Neural progenitor cell (in vitro differentiated cells): ENCODE measurements at regions not wholly inside any gene's neighbourhood (a gene's known extent, or its start where the extent isn't known, plus 50 kb on each side); places are given as distances from the start of the nearest gene placed in this dataset.
A peak's percentile ranks its signal among the peaks of the same experiment; 100 is the strongest.

Experiments
- DNase-seq: peaks from one replicate; pipeline ENCODE4 v3.0.0-alpha.2; 2016; ENCODE audit warnings: low spot score
- H2AFZ ChIP-seq: fragments of 200-600 bp; sonication (generic); replicated peaks from 2 replicates; pipeline ENCODE4 v1.6.1; 2016; ENCODE audit warnings: antibody characterized with exemption
- H3F3A ChIP-seq: fragments of 200-600 bp; sonication (generic); 2 replicates; pipeline ENCODE4 v1.6.1; 2016; ENCODE audit warnings: antibody characterized with exemption, low read depth
- H3K27ac ChIP-seq: fragments of 200-600 bp; sonication (generic); 2 replicates; pipeline ENCODE4 v1.5.1; 2016; ENCODE audit warnings: mild to moderate bottlenecking
- H3K27me3 ChIP-seq: fragments of 200-600 bp; sonication (generic); 2 replicates; pipeline ENCODE4 v1.6.1; 2016; ENCODE audit warnings: mild to moderate bottlenecking, moderate library complexity
- H3K36me3 ChIP-seq: fragments of 200-600 bp; sonication (generic); 2 replicates; pipeline ENCODE4 v1.5.1; 2016
- H3K4me1 ChIP-seq: fragments of 200-600 bp; sonication (generic); 2 replicates; pipeline ENCODE4 v1.6.1; 2016; ENCODE audit warnings: mixed run types
- H3K4me2 ChIP-seq: fragments of 200-600 bp; sonication (generic); 2 replicates; pipeline ENCODE4 v1.6.1; 2016
- H3K4me3 ChIP-seq: fragments of 200-600 bp; sonication (generic); 2 replicates; pipeline ENCODE4 v1.5.1; 2016
- H3K79me2 ChIP-seq: fragments of 200-600 bp; sonication (generic); 2 replicates; pipeline ENCODE4 v1.6.1; 2016; ENCODE audit warnings: low read depth
- H3K9ac ChIP-seq: fragments of 200-600 bp; sonication (generic); 2 replicates; pipeline ENCODE4 v1.6.1; 2016
- H3K9me3 ChIP-seq: fragments of 200-600 bp; sonication (generic); 2 replicates; pipeline ENCODE4 v1.5.1; 2016; ENCODE audit warnings: low read depth
- H4K20me1 ChIP-seq: fragments of 200-600 bp; sonication (generic); 2 replicates; pipeline ENCODE4 v1.6.1; 2016; ENCODE audit warnings: low read depth
- H3K27ac Mint-ChIP-seq: 3 replicates; pipeline ENCODE4 v1.8.0; 2021; ENCODE audit warnings: mixed read lengths
- H3K27me3 Mint-ChIP-seq: 2 replicates; pipeline ENCODE4 v1.8.0; 2022; ENCODE audit warnings: low read depth, mild to moderate bottlenecking, inconsistent platforms, moderate library complexity, mixed read lengths; ENCODE audit not compliant: insufficient read depth
- H3K36me3 Mint-ChIP-seq: 3 replicates; pipeline ENCODE4 v1.8.0; 2021; ENCODE audit warnings: mixed read lengths
- H3K4me1 Mint-ChIP-seq: 3 replicates; pipeline ENCODE4 v1.8.0; 2021; ENCODE audit warnings: mixed read lengths
- H3K4me3 Mint-ChIP-seq: 3 replicates; pipeline ENCODE4 v1.8.0; 2021; ENCODE audit warnings: mild to moderate bottlenecking, moderate library complexity, mixed read lengths
- H3K9me3 Mint-ChIP-seq: 3 replicates; pipeline ENCODE4 v1.8.0; 2020; ENCODE audit warnings: mixed read lengths
- EZH2 ChIP-seq: fragments of 200-600 bp; sonication (generic); IDR thresholded peaks from 2 replicates; pipeline ENCODE4 v1.6.1; 2017; ENCODE audit warnings: antibody characterized with exemption, mild to moderate bottlenecking, moderate library complexity
- EZH2phosphoT487 ChIP-seq: fragments of 200-600 bp; sonication (generic); IDR thresholded peaks from 2 replicates; pipeline ENCODE4 v1.6.1; 2017; ENCODE audit warnings: antibody characterized with exemption
- TF ChIP-seq, protein P1 (sequence below): fragments of 200-600 bp; sonication (generic); IDR thresholded peaks from 2 replicates; pipeline ENCODE4 v1.5.1; 2017; ENCODE audit warnings: antibody characterized with exemption, mild to moderate bottlenecking

GRCh38 chr6:8888468-8888867 is 453.1 kb upstream of the SLC35B3 start:
- H3K9ac ChIP-seq = no peak overlapping the region
- H4K20me1 ChIP-seq = no peaks in the 10 kb centered on the region
- H3K27me3 ChIP-seq = no peaks in the 10 kb centered on the region
- Mint-ChIP-seq H3K27ac (no peak overlapping the region), H3K36me3 (peaks cover 2% of the 10 kb centered on the region), H3K27me3 (peaks cover 8% of the 10 kb centered on the region), H3K4me3 (no peak overlapping the region), H3K9me3 (peaks cover 2% of the 10 kb centered on the region), H3K4me1 (no peaks in the 10 kb centered on the region)
- H3K4me3 ChIP-seq = no peak overlapping the region
- H3K27ac ChIP-seq = no peak overlapping the region
- no peaks in the 10 kb centered on the region for H3K79me2 ChIP-seq
- H3F3A ChIP-seq = no peaks in the 10 kb centered on the region
- no peak for DNase-seq
- no peaks in the 10 kb centered on the region for H3K36me3 ChIP-seq
- no peaks in the 10 kb centered on the region for H3K9me3 ChIP-seq
- no peaks in the 10 kb centered on the region for H3K4me1 ChIP-seq
- no peak overlapping the region for H2AFZ ChIP-seq
- TF ChIP-seq, protein P1, sequence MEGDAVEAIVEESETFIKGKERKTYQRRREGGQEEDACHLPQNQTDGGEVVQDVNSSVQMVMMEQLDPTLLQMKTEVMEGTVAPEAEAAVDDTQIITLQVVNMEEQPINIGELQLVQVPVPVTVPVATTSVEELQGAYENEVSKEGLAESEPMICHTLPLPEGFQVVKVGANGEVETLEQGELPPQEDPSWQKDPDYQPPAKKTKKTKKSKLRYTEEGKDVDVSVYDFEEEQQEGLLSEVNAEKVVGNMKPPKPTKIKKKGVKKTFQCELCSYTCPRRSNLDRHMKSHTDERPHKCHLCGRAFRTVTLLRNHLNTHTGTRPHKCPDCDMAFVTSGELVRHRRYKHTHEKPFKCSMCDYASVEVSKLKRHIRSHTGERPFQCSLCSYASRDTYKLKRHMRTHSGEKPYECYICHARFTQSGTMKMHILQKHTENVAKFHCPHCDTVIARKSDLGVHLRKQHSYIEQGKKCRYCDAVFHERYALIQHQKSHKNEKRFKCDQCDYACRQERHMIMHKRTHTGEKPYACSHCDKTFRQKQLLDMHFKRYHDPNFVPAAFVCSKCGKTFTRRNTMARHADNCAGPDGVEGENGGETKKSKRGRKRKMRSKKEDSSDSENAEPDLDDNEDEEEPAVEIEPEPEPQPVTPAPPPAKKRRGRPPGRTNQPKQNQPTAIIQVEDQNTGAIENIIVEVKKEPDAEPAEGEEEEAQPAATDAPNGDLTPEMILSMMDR = peak; percentile 38
- TF ChIP-seq EZH2 = no peak
- no peak overlapping the region for H3K4me2 ChIP-seq

GRCh38 chr6:8881663-8882062 is 446.3 kb upstream of the SLC35B3 start:
- Histone ChIP-seq H3K4me1 (no peaks in the 10 kb centered on the region), H3K4me2 (no peak overlapping the region), H3K4me3 (no peak overlapping the region), H3K79me2 (no peaks in the 10 kb centered on the region), H3K27ac (no peak overlapping the region), H3F3A (no peaks in the 10 kb centered on the region), H2AFZ (no peak overlapping the region), H4K20me1 (no peaks in the 10 kb centered on the region), H3K27me3 (no peaks in the 10 kb centered on the region), H3K9ac (no peak overlapping the region), H3K9me3 (no peaks in the 10 kb centered on the region), H3K36me3 (no peaks in the 10 kb centered on the region)
- H3K36me3 Mint-ChIP-seq = peaks cover 2% of the 10 kb centered on the region
- no peak for DNase-seq
- H3K4me1 Mint-ChIP-seq = no peaks in the 10 kb centered on the region
- no peak overlapping the region for H3K27ac Mint-ChIP-seq
- H3K9me3 Mint-ChIP-seq = peaks cover 2% of the 10 kb centered on the region
- peaks cover 2% of the 10 kb centered on the region for H3K27me3 Mint-ChIP-seq
- TF ChIP-seq EZH2 = no peak
- TF ChIP-seq, protein P1 = no peak
- TF ChIP-seq EZH2phosphoT487 = no peak
- no peak overlapping the region for H3K4me3 Mint-ChIP-seq

DNA sequence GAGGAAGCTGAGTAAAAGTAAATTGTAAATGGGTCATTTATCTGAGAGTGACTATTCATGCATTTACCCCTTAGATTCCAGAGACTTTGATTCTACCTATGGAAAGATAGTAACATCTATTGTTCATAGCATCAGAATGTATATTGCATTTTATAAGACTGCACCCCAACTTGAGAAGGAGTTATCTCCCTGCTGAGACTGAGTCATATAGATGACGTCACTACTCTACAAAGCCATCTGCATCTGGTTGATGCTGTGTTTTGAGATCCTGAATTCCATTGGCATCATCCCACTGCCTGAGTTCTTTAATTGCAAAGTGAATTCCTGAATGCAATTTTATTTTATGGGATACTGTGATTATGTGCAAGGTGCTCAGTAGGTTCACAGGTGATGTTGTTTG is 444.0 kb upstream of the SLC35B3 start:
- peaks cover 2% of the 10 kb centered on the region for H3K36me3 Mint-ChIP-seq
- H3K4me3 ChIP-seq = no peak overlapping the region
- H3K4me3 Mint-ChIP-seq = no peak overlapping the region
- H3K4me2 ChIP-seq = no peak overlapping the region
- no peaks in the 10 kb centered on the region for H3F3A ChIP-seq
- H3K27ac ChIP-seq = no peak overlapping the region
- H4K20me1 ChIP-seq = no peaks in the 10 kb centered on the region
- no peaks in the 10 kb centered on the region for H3K27me3 Mint-ChIP-seq
- DNase-seq = no peak
- no peaks in the 10 kb centered on the region for H3K9me3 ChIP-seq
- H2AFZ ChIP-seq = no peak overlapping the region
- no peaks in the 10 kb centered on the region for H3K4me1 ChIP-seq
- no peaks in the 10 kb centered on the region for H3K79me2 ChIP-seq
- H3K36me3 ChIP-seq = no peaks in the 10 kb centered on the region
- no peak overlapping the region for H3K9ac ChIP-seq
- TF ChIP-seq, protein P1 = no peak
- TF ChIP-seq EZH2phosphoT487 (no peak), EZH2 (no peak)
- H3K27ac Mint-ChIP-seq = no peak overlapping the region
- H3K9me3 Mint-ChIP-seq = peaks cover 2% of the 10 kb centered on the region
- no peaks in the 10 kb centered on the region for H3K27me3 ChIP-seq
- no peaks in the 10 kb centered on the region for H3K4me1 Mint-ChIP-seq

GRCh38 chr6:8875986-8876385 is 440.6 kb upstream of the SLC35B3 start:
- Histone ChIP-seq H4K20me1 (no peaks in the 10 kb centered on the region), H3K4me3 (no peak overlapping the region), H3K27me3 (no peaks in the 10 kb centered on the region), H3K9ac (no peak overlapping the region), H3K4me2 (no peak overlapping the region), H3K27ac (no peak overlapping the region), H2AFZ (no peak overlapping the region), H3K79me2 (no peaks in the 10 kb centered on the region), H3K9me3 (no peaks in the 10 kb centered on the region), H3K4me1 (no peaks in the 10 kb centered on the region), H3K36me3 (no peaks in the 10 kb centered on the region), H3F3A (no peaks in the 10 kb centered on the region)
- Mint-ChIP-seq H3K4me1 (no peaks in the 10 kb centered on the region), H3K27ac (no peak overlapping the region), H3K9me3 (no peaks in the 10 kb centered on the region), H3K36me3 (no peaks in the 10 kb centered on the region), H3K4me3 (no peak overlapping the region), H3K27me3 (no peaks in the 10 kb centered on the region)
- no peak for DNase-seq
- TF ChIP-seq, protein P1 = no peak
